Fibroblast of lung (primary cell): ENCODE measurements at regions not wholly inside any gene's neighbourhood (a gene's known extent, or its start where the extent isn't known, plus 50 kb on each side); places are given as distances from the start of the nearest gene placed in this dataset.
A peak's percentile ranks its signal among the peaks of the same experiment; 100 is the strongest.

Experiments used
- DNase-seq, 2 donors: peaks; one replicate each; pipeline versions ENCODE4 v3.0.0 to v3.0.0-alpha.2; 2010; ENCODE audit warnings: low read depth in 2 of 2
- H2AFZ ChIP-seq: 2 replicates; pipeline ENCODE4 v1.5.1; 2012; ENCODE audit warnings: low read length, control low read depth, inconsistent platforms
- H3K27ac ChIP-seq: 2 replicates; pipeline ENCODE4 v1.5.1; 2011; ENCODE audit warnings: low read length, control low read depth; ENCODE audit not compliant: insufficient read depth
- H3K27me3 ChIP-seq: 2 replicates; pipeline ENCODE4 v1.5.1; 2011; ENCODE audit warnings: mild to moderate bottlenecking, low read length; ENCODE audit not compliant: control insufficient read depth, insufficient read depth
- H3K36me3 ChIP-seq: 2 replicates; pipeline ENCODE4 v1.5.1; 2011; ENCODE audit warnings: low read length; ENCODE audit not compliant: control insufficient read depth, insufficient read depth
- H3K4me1 ChIP-seq: 2 replicates; pipeline ENCODE4 v1.5.1; 2011; ENCODE audit warnings: low read length; ENCODE audit not compliant: control insufficient read depth, insufficient read depth; ENCODE audit errors: extremely low read depth
- H3K4me2 ChIP-seq: 2 replicates; pipeline ENCODE4 v1.5.1; 2011; ENCODE audit warnings: low read length, control low read depth; ENCODE audit not compliant: insufficient read depth; ENCODE audit errors: extremely low read depth
- H3K4me3 ChIP-seq, 4 experiments: fragments of 200-600 bp in 1 of 4; sonication (generic) in 1 of 4; replicated peaks in 1 of 4; 2 replicates each; pipeline ENCODE4 v1.5.1; 2011 to 2016; ENCODE audit warnings: low read length in 4 of 4, low read depth in 3 of 4, mild to moderate bottlenecking in 3 of 4, control low read depth in 2 of 4, inconsistent platforms in 1 of 4, mixed read lengths in 1 of 4; ENCODE audit not compliant: insufficient read depth in 1 of 4; ENCODE audit errors: control extremely low read depth in 1 of 4
- H3K79me2 ChIP-seq: 2 replicates; pipeline ENCODE4 v1.5.1; 2012; ENCODE audit warnings: mild to moderate bottlenecking, low read length, inconsistent platforms; ENCODE audit not compliant: control insufficient read depth, insufficient read depth
- H3K9ac ChIP-seq: 2 replicates; pipeline ENCODE4 v1.5.1; 2011; ENCODE audit warnings: mild to moderate bottlenecking, low read length, control low read depth; ENCODE audit not compliant: insufficient read depth
- H3K9me3 ChIP-seq: 2 replicates; pipeline ENCODE4 v1.5.1; 2012; ENCODE audit warnings: low read depth, low read length; ENCODE audit not compliant: control insufficient read depth, insufficient read depth
- H4K20me1 ChIP-seq: 2 replicates; pipeline ENCODE4 v1.5.1; 2011; ENCODE audit warnings: low read length; ENCODE audit not compliant: control insufficient read depth, insufficient read depth; ENCODE audit errors: extremely low read depth
- EZH2 ChIP-seq: IDR thresholded peaks from 2 replicates; pipeline ENCODE4 v1.5.1; 2012; ENCODE audit warnings: low read length, control low read depth, mild to moderate bottlenecking; ENCODE audit errors: missing control alignments
- TF ChIP-seq, protein P1 (sequence below), 2 donors: IDR thresholded peaks in 1 of 2; conservative IDR thresholded peaks in 1 of 2; 1 replicate in 1 of 2; 2 replicates in 1 of 2; pipeline ENCODE4 v1.5.1; 2011 to 2012; ENCODE audit warnings: low read length in 2 of 2, control low read depth in 1 of 2, inconsistent platforms in 1 of 2, low read depth in 1 of 2, mild to moderate bottlenecking in 1 of 2

DNA sequence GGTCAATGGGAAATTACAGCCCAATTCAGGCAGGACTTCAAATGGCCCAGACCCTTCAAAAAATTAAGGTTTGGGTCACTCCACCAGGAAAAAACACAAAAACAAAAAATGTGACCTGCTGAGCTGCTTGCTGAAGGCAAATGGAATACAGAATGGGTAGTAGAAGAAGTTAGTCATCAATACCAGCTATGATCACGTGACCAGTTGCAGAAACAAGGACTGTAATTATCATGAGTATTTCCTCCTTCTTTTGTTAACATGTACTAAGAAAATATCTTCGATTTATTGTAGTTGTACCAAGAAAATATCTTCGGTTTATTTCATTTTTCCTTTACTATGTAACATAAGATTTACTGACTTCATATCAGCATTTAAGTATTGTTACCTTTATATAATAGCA is 1183.6 kb downstream of the CDH8 start:
- Histone ChIP-seq H3K27ac (no peak overlapping the region), H3K79me2 (no peaks in the 10 kb centered on the region), H3K9me3 (no peaks in the 10 kb centered on the region), H3K9ac (no peak overlapping the region), H3K4me1 (no peaks in the 10 kb centered on the region), H3K36me3 (no peaks in the 10 kb centered on the region), H3K4me2 (no peak overlapping the region), H4K20me1 (no peaks in the 10 kb centered on the region), H3K4me3 (no peak overlapping the region), H3K27me3 (no peaks in the 10 kb centered on the region), H2AFZ (no peak overlapping the region)
- no peak for DNase-seq
- no peak for TF ChIP-seq EZH2
- TF ChIP-seq, protein P1, sequence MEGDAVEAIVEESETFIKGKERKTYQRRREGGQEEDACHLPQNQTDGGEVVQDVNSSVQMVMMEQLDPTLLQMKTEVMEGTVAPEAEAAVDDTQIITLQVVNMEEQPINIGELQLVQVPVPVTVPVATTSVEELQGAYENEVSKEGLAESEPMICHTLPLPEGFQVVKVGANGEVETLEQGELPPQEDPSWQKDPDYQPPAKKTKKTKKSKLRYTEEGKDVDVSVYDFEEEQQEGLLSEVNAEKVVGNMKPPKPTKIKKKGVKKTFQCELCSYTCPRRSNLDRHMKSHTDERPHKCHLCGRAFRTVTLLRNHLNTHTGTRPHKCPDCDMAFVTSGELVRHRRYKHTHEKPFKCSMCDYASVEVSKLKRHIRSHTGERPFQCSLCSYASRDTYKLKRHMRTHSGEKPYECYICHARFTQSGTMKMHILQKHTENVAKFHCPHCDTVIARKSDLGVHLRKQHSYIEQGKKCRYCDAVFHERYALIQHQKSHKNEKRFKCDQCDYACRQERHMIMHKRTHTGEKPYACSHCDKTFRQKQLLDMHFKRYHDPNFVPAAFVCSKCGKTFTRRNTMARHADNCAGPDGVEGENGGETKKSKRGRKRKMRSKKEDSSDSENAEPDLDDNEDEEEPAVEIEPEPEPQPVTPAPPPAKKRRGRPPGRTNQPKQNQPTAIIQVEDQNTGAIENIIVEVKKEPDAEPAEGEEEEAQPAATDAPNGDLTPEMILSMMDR (conservative IDR thresholded peaks at IDR 0.05 in 1 of 2, IDR thresholded peaks at IDR 0.05 in 1 of 2; ENCODE audit: low read depth in 1 of 2, low read length in 2 of 2): no peak

DNA sequence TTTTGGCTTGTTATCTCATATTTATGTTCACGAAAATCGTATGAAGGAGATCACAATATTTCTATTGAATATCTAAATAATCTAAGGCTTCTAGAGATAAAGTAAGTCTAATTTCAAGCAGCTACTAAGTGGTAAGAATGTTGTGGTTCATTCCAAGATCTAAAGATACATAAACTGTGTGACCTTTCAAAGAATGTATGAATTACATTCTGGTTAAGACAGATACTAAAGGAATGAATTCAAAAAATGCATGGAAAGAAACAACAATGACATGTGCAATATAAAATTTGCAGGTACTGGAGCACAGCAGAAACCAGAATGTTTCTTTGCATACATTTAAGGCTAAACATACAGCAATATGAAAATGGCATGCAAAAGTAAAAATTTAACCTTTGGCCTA is 1214.6 kb downstream of the CDH8 start:
- H3K9ac ChIP-seq: no peak overlapping the region
- no peak for TF ChIP-seq EZH2
- TF ChIP-seq, protein P1 (conservative IDR thresholded peaks at IDR 0.05 in 1 of 2, IDR thresholded peaks at IDR 0.05 in 1 of 2; ENCODE audit: low read depth in 1 of 2, low read length in 2 of 2): no peak

DNA sequence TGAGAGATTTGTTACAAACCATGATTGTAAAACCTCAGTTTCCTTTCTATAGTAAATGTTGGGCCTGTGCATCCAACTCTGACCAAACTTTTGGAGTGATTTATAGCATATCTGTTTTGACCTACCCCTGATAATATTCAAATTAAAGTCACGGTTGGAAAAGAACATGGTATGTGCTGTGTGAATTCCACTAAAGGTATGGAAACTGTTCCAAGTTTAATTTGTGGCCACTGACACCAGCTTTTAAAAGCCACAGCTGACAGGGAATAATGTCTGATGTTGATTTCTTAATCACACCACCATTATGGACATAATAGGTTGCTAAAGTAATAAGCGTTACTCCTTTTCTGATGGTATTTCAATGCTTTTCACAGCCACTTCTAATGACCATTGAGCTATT is 1215.9 kb downstream of the CDH8 start:
- no peaks in the 10 kb centered on the region for H4K20me1 ChIP-seq
- H3K79me2 ChIP-seq: no peaks in the 10 kb centered on the region
- no peaks in the 10 kb centered on the region for H3K27me3 ChIP-seq
- TF ChIP-seq, protein P1 (conservative IDR thresholded peaks at IDR 0.05 in 1 of 2, IDR thresholded peaks at IDR 0.05 in 1 of 2; ENCODE audit: low read depth in 1 of 2, low read length in 2 of 2): no peak
- TF ChIP-seq EZH2: no peak
- no peak overlapping the region for H3K9ac ChIP-seq
- no peak overlapping the region for H3K4me3 ChIP-seq
- no peak overlapping the region for H3K27ac ChIP-seq
- no peak overlapping the region for H2AFZ ChIP-seq
- H3K9me3 ChIP-seq: no peaks in the 10 kb centered on the region
- no peak overlapping the region for H3K4me2 ChIP-seq
- H3K36me3 ChIP-seq: no peaks in the 10 kb centered on the region
- no peak for DNase-seq
- no peaks in the 10 kb centered on the region for H3K4me1 ChIP-seq

More for the DNA sequence above, 1214.6 kb downstream of the CDH8 start:
- no peaks in the 10 kb centered on the region for H3K36me3 ChIP-seq
- H3K4me1 ChIP-seq: no peaks in the 10 kb centered on the region
- DNase-seq: peak in 1 of 2 donors; percentile 8
- no peak overlapping the region for H2AFZ ChIP-seq
- H3K27ac ChIP-seq: no peak overlapping the region
- H3K9me3 ChIP-seq: no peaks in the 10 kb centered on the region
- H4K20me1 ChIP-seq: no peaks in the 10 kb centered on the region
- no peak overlapping the region for H3K4me2 ChIP-seq
- H3K79me2 ChIP-seq: no peaks in the 10 kb centered on the region
- H3K27me3 ChIP-seq: no peaks in the 10 kb centered on the region
- no peak overlapping the region for H3K4me3 ChIP-seq
